AG04450 (cell line): ENCODE measurements at regions not wholly inside any gene's neighbourhood (a gene's known extent, or its start where the extent isn't known, plus 50 kb on each side); places are given as distances from the start of the nearest gene placed in this dataset.

Experiments
- CTCF ChIA-PET: fragments of 300-600, 350-600 bp; formaldehyde crosslinking; extraction: SDS; loops from one replicate; lab custom pipeline; 2022; ENCODE audit warnings: antibody characterized with exemption, inconsistent platforms; lab: Charles Lee
- POLR2A ChIA-PET: fragments of 350-600 bp; formaldehyde crosslinking; extraction: SDS; loops from one replicate; lab custom pipeline; 2021; ENCODE audit warnings: antibody characterized with exemption, inconsistent platforms; lab: Yijun Ruan, JAX
- DNase-seq: peaks from one replicate; pipeline ENCODE4 v3.0.0-alpha.2; 2011; ENCODE audit warnings: low read depth, low spot score
- H3K27ac ChIP-seq: one replicate; pipeline ENCODE4 v1.5.1; 2012; ENCODE audit warnings: low read depth, low read length, control low read depth
- H3K27me3 ChIP-seq: one replicate; pipeline ENCODE4 v1.6.0; 2012; ENCODE audit warnings: low read length; ENCODE audit not compliant: control insufficient read depth, insufficient read depth
- H3K4me3 ChIP-seq: 2 replicates; pipeline ENCODE4 v1.5.1; 2011; ENCODE audit warnings: mild to moderate bottlenecking, low read depth, low read length, control low read depth
- H3K9me3 ChIP-seq: 2 replicates; pipeline ENCODE4 v1.5.1; 2012; ENCODE audit warnings: low read length; ENCODE audit not compliant: control insufficient read depth, insufficient read depth
- TF ChIP-seq, protein P1 (sequence below): IDR thresholded peaks from 2 replicates; pipeline ENCODE4 v1.5.1; 2011; ENCODE audit warnings: low read depth, low read length, control low read depth, inconsistent platforms

- Histone ChIP-seq H3K4me3 (no peak overlapping the region), H3K9me3 (no peaks in the 10 kb centered on the region), H3K27me3 (no peaks in the 10 kb centered on the region), H3K27ac (no peak overlapping the region)
- CTCF ChIA-PET, result interaction anchor here (1.1 to 2.0 kb wide), 2 partner anchors 17 to 1789 kb away, joined by 4 to 8 read pairs; no protein-coding TSS in a partner anchor
- TF ChIP-seq, protein P1, sequence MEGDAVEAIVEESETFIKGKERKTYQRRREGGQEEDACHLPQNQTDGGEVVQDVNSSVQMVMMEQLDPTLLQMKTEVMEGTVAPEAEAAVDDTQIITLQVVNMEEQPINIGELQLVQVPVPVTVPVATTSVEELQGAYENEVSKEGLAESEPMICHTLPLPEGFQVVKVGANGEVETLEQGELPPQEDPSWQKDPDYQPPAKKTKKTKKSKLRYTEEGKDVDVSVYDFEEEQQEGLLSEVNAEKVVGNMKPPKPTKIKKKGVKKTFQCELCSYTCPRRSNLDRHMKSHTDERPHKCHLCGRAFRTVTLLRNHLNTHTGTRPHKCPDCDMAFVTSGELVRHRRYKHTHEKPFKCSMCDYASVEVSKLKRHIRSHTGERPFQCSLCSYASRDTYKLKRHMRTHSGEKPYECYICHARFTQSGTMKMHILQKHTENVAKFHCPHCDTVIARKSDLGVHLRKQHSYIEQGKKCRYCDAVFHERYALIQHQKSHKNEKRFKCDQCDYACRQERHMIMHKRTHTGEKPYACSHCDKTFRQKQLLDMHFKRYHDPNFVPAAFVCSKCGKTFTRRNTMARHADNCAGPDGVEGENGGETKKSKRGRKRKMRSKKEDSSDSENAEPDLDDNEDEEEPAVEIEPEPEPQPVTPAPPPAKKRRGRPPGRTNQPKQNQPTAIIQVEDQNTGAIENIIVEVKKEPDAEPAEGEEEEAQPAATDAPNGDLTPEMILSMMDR, result no peak
- POLR2A ChIA-PET, result no interaction called here
- no peak for DNase-seq
These were observed 586.9 kb downstream of the TLE4 start for GRCh38 chr9:80158554-80159170.

GRCh38 chr9:80158131-80158530, 586.4 kb downstream of the TLE4 start:
- Histone ChIP-seq H3K27me3 (no peaks in the 10 kb centered on the region), H3K4me3 (no peak overlapping the region), H3K27ac (no peak overlapping the region), H3K9me3 (no peaks in the 10 kb centered on the region)
- ChIA-PET POLR2A (no interaction called here), CTCF (interaction anchor here (1.1 to 2.0 kb wide), 2 partner anchors 18 to 1789 kb away, joined by 4 to 8 read pairs; no protein-coding TSS in a partner anchor)
- TF ChIP-seq, protein P1, result no peak
- DNase-seq, result no peak

DNA sequence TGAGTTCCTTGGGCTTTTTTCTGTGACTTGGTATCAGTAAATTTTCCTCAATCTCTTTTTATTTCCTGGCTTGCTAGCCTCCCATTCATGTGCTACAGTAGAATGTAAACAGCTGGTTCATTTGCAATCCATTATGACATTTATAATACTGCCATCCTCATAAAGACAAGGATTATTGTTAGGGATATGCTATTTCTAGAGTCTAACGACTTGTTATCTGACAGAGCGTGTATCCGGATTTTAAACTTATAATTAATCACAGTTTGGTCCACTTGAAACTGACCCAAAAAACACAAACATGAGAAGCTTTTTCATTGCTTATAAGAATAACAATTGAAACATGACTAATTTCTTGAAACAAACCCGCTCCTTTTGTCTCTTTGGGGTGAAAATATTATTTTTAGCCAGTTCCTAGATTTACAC, 585.8 kb downstream of the TLE4 start:
- POLR2A ChIA-PET, result no interaction called here
- no peak overlapping the region for H3K4me3 ChIP-seq
- no peaks in the 10 kb centered on the region for H3K27me3 ChIP-seq
- no peak for DNase-seq
- CTCF ChIA-PET, result interaction anchor here (2.0 kb wide), 1 partner anchor 18 kb away, joined by 8 read pairs; no protein-coding TSS in a partner anchor
- no peak overlapping the region for H3K27ac ChIP-seq
- H3K9me3 ChIP-seq, result no peaks in the 10 kb centered on the region
- TF ChIP-seq, protein P1, result no peak

DNA sequence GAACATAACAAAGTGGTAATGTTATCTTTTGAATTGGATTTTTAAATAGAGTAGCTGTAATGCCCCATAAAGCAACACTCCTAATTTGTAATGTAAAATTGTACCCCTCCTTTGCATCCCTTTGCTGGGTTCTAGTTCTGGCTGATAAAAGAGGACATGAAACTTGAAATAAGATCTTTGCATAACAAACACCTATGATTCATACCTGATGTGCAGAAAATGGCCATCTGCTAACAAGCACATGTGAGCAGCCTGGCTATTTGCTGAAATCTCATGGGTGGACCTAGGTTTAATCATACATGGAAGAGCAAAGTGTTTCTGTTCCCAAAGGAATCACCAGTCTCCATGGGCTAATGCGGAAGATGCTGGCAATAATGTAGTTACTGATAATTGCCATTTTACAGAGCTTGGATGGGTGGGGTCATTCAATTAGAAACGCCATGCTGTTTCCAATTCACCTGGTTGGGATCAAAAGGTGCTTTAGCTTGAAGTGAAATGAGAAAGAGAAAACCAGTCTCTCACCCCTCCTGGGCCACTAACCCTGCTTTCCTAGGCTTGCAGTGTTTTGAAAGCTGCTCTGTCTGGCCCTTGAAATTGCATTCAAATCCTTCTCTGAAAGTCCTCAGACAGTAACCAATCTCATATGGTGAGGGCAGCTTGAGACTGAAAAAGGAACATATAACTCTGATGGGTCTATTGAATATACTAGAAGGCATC, 585.1 kb downstream of the TLE4 start:
- no peak overlapping the region for H3K4me3 ChIP-seq
- H3K9me3 ChIP-seq, result no peaks in the 10 kb centered on the region
- CTCF ChIA-PET, result interaction anchor here (2.0 kb wide), 1 partner anchor 19 kb away, joined by 8 read pairs; no protein-coding TSS in a partner anchor
- no peaks in the 10 kb centered on the region for H3K27me3 ChIP-seq
- H3K27ac ChIP-seq, result no peak overlapping the region
- POLR2A ChIA-PET, result no interaction called here
- DNase-seq, result no peak
- TF ChIP-seq, protein P1, result no peak

GRCh38 chr9:80156262-80156661, 584.5 kb downstream of the TLE4 start:
- no peaks in the 10 kb centered on the region for H3K27me3 ChIP-seq
- H3K9me3 ChIP-seq, result no peaks in the 10 kb centered on the region
- ChIA-PET POLR2A (no interaction called here), CTCF (interaction anchor here (2.0 kb wide), 1 partner anchor 19 kb away, joined by 8 read pairs; no protein-coding TSS in a partner anchor)
- no peak for DNase-seq
- H3K27ac ChIP-seq, result no peak overlapping the region
- TF ChIP-seq, protein P1, result no peak
- no peak overlapping the region for H3K4me3 ChIP-seq
